ENCODE measurements at regions not wholly inside any gene's neighbourhood (a gene's known extent, or its start where the extent isn't known, plus 50 kb on each side); places are given as distances from the start of the nearest gene placed in this dataset.
"Not testable (repeated sequence)": the region's sequence is repeated elsewhere in the genome, so short reads cannot be mapped to it uniquely, and the experiment has no call there.

DNA sequence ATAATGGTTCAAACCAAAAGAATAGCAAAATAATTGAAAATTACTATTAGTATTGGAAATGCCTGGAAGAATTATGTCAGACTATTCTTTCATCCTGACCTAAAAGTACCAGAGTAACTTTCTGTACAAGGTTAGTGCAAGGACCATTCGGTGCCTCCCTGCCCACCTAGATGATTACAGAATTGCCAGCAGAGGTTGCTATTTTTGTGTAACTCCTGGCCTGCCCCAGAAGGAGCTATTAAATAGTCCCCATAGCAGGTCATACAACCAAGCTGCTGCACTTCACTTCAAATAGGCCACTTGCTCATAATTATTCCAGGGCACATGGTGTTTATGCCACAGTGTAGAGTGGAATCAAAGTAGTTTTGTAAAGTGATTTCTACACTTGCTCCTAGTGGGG is 831.1 kb upstream of the PABPC4L start:
- peak; percentile 7 for DNase-seq (ENCODE audit: low spot score)

DNA sequence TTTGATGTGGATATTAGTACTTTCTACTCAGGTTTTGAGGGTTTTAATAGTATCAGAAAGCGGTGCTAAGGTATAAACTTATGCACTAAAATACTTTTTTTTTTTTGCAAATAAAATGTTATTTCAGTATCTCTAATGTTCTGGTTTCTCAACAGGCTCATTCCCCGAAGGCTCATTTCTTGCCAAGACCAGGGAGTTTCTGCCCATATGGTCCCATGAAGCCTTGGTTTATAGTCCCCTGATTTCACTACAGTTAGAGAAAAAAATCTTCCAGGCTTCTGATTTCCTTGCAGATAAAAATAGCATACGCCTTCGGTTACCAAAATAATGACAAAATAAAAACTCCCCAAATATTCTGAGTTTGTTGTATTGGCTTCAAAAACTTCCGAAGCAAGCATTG is 814.2 kb upstream of the PABPC4L start:
- no peak for DNase-seq (ENCODE audit: low spot score)

DNA sequence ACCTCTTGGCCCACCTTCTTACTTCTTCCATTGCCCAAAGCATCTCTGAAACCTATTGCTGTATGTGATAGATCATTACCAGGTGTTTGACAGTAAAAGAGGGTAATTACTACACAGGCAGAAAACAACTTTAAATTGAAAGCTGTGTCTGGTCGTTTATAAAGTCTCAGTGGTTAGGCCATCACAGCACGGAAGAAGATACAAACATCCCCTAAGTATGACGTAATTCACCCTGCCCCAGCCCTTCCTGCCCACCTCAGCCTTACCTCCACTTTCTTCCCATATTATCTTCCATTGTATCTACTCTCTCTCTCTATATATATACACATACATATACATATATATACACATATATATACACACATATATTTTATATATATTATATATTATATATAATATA is 805.8 kb upstream of the PABPC4L start:
- DNase-seq (ENCODE audit: low spot score) = no peak

DNA sequence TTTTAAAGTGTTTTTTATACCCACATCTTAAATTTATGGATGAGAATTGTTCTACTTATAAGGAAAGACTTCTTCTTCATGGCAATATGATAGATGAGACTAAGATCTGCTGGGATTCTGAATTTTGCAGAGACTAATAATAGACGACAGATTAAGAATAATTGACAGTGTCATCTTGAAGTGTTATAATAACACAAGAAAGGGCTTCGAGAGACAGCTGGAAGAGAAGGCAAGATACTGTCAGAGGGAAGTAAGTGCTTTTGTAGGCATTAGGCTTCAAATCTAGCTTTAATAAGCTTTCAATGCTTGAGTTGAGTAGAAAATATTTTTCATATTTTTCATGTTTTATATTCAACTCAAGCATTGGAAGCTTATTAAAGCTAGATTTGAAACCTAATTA is 797.6 kb upstream of the PABPC4L start:
- no peak for DNase-seq (ENCODE audit: low spot score)

DNA sequence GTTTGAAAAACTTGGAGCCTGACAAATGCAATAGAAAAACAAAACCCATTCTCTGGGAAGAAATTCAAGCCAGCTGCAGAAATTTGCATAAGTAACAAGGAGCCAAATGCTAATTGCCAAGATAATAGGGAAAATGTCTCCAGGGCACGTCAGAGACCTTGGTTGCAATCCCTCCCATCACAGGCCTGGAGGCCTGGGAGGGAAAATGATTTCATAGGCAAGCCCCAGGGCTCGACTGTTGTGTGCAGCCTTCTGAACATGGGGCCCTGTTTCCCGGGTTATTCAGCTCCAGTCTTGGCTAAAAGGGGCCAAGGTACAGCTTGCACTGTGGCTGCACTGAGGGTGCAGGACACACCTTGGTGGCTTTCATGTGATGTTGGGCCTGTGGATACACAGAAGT is 760.4 kb upstream of the PABPC4L start:
- DNase-seq (ENCODE audit: low spot score) = no peak

DNA sequence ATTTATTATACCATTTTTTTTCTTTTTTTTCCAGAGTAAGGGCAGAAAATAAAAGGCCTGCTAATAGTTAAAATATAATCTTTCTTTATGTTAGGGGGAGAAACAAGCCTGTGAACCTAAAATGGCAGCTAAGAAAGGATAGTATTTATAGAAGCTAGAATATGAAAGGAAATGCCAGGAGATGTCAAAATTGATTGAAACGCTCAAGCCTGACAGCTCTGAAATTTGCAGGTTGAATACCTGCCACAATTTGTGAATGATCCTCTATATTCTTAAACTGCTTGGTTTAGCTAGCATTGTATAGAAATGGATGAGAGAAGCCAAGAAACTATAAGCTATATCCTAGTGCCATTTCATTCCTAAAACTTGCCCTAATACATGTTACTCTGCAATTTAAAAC is 757.3 kb upstream of the PABPC4L start:
- DNase-seq (ENCODE audit: low spot score) = no peak

DNA sequence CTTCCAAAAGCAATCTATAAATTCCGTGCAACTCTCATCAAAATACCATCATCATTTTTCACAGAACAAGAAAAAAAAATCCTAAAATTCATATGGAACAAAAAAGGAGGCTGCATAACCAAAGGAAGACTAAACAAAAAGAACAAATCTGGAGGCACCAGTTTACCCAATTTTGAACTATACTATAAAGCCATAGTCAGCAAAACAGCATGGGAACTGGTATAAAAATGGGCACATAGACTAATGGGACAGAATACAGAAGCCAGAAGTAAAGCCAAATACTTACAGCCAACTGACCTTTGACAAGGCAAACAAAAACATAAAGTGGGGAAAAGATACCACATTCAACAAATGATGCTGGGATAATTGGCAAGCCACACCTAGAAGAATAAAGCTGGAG is 753.5 kb upstream of the PABPC4L start:
- DNase-seq (ENCODE audit: low spot score) = no peak

DNA sequence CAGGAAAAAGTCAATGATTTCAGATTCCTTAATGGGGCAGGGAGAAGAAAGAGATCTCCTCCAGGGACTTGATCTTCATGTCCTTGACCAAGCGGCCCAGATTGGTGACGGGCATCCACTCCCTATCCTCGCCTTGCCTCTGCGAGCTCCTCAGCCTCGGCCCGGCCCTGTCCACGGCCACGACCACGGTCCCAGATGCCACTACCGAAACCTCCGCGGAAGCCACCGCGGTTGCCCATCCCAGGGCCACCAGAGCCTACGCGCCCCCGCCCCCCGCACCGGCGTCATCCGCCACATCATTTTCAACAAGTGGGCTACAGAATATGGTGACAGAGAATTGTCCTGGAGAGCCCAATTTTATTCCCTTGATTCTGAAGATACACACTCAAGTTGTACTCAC is 751.2 kb upstream of the PABPC4L start:
- DNase-seq (ENCODE audit: low spot score) = no peak

DNA sequence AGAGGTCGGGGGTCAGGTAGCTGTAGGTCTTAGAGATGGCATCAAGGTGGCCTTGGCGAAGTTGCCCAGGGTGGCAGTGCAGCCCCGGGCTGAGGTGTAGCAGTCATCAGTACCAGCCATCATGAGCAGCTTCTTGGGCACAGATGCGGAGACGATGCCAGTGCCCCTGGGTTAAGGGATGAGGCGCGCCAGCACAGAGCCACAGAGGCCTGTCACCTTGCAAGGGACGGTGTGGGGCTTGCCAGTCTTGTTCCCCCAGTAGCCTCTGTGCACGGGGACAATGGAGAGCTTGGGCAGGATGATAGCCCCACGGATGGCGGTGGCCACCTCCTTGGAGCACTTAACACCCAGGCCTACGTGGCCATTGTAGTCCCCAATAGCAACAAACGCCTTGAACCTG is 750.7 kb upstream of the PABPC4L start:
- no peak for DNase-seq (ENCODE audit: low spot score)

DNA sequence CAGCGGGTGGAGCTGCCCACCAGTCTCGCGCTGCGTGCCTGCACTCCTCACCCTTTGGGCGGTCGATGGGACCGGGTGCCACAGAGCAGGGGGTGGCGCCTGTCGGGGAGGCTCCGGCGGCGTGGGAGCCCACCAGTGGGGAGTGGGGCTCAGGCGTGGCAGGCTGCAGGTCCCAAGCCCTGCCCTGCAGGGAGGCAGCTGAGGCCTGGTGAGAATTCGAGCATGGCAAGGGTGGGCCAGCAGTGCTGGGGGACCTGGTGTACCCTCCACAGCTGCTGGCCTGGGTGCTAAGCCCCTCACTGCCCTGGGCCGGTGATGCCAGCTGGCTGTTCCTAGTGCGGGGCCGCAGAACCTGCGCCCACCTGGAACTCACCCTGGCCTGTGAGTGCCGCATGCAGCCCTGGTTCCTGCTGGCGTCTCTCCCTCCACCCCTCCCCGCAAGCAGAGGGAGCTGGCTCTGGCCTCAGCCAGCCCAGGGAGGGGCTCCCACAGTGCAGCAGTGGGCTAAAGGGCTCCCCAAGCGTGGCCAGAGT is 746.6 kb upstream of the PABPC4L start:
- DNase-seq (ENCODE audit: low spot score) = no peak

DNA sequence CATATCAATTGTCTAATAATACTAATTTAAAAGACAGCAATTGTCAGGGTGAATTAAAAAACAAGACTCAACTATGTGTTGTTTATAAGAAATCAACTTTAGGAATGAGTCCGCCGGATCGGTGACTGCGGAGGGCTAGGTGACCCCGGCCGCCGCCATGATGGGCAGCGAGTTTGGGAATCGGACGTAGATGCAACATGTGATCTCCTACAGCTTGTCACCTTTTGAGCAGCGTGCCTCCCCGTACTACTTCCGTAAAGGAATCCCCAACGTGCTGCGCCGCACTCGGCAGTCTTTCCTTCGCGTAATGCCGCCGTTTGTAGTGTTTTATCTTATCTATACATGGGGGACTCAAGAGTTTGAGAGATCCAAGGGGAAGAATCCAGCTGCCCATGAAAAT is 742.5 kb upstream of the PABPC4L start:
- DNase-seq (ENCODE audit: low spot score) = no peak

DNA sequence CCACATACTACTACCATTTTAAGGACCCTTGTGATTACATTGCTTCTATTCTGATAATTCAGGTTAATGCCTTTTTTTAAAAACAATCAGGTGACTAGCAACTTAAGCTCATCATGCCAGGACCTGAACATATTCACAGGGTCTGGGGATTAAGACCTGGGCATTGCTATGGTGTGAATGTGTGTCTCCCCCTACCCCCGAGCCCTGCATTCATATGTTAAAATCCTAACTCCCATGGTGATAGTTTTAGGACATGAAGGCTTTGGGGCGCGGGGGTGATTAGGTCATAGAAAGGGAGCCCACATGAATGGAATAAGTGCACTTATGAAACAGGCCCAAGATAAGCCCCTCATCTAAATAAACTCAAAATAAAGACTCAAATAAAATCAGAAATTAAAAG is 734.4 kb upstream of the PABPC4L start:
- DNase-seq (ENCODE audit: low spot score) = peak; percentile 18

DNA sequence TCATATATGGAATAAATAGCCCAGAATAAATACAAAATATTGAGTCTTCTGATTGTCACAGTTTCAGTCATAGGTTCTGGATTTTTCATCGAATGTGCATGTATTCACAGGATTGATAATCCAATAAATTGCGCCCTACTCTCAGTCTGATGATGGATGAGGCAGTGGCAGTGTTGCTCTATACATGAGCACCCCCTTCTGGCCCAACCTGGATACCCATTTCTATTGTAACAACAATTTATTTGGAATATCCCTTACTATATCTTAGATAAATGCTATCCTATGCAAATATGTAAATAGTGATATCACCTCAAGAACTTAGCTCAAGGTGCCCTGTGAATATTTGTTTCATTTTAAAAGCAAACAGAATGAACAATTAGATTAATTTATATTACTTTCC is 733.7 kb upstream of the PABPC4L start:
- DNase-seq (ENCODE audit: low spot score) = peak; percentile 45

DNA sequence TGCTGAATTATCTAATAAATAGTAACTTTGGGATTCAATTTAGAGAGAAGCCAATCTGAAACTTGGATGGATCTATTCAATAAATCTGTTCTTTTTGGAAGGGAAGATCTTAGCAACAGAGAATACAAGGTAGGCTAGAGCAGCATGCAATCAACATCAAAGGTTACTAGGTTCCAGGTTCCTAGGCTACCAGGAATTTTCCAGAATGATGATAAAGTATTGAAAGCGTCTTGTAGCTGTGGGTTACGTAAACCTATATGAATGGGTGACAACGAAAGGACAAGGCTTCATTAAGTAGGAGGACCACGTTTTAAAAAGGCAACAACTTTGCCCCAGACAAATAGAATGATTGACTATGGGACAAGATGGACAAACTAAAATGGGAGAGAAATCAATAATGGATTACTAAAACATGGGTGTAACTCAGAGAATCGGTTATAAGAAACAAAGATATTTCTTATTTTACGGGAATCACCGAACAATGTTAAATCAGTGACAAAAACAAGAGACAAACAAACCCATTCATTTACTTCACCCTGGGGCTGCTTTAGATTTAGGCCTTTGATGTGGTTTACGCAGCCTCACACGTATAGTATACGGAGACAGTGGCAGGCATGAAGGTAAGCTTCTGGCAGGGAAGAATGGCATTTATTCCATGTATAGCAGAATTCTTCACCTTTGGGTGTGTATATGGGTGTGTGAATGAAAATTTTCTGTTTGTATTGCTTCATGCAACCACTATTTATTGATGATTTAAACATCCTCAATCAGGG is 732.6 kb upstream of the PABPC4L start:
- DNase-seq (ENCODE audit: low spot score) = no peak

DNA sequence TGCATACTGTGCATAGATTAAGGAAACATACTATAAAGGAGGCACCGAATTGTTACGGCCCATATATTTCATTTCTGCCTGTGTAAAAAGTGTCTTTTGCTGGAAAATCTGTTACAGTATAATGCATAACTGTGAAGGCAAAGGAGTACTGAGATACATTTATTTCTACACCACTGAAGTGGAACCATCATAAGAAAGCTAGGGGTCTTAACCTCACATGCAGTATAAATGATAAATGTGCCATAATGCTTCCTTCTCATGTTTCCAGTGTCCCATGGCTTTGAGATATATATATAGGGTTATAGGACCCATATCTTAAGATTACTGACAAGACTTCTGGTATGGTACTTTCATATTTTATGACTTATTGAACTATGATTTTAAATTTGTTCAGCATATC is 713.8 kb upstream of the PABPC4L start:
- DNase-seq (ENCODE audit: low spot score) = no peak

DNA sequence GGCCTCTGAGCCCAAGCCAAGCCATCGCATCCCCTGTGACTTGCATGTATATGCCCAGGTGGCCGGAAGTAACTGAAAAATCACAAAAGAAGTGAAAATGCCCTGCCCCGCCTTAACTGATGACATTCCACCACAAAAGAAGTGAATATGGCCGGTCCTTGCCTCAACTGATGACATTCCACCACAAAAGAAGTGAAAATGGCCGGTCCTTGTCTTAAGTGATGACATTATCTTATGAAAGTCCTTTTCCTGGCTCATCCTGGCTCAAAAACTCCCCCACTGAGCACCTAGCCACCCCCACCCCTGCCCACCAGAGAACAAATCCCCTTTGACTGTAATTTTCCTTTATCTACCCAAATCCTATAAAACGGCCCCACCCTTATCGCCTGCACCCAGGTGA is 712.7 kb upstream of the PABPC4L start:
- DNase-seq (ENCODE audit: low spot score) = not testable (repeated sequence)

DNA sequence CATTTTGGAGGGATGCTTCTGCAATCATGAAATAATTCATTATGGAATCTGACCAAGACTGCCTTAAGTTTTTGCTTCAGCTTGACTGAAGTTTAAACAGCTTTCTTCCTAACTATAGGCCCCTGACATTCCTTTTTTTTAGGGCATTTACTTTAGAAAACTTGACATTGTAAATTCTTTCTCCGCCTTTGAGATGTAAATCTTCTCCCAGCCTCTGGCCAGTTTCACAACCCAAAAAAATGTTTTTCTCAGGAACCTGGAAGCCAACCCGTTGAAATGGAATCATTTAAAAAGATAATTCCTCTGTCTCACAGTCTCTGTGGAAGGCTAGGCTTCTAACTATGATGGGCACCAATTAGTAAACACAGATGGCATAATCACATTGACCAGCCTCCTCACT is 710.4 kb upstream of the PABPC4L start:
- no peak for DNase-seq (ENCODE audit: low spot score)

DNA sequence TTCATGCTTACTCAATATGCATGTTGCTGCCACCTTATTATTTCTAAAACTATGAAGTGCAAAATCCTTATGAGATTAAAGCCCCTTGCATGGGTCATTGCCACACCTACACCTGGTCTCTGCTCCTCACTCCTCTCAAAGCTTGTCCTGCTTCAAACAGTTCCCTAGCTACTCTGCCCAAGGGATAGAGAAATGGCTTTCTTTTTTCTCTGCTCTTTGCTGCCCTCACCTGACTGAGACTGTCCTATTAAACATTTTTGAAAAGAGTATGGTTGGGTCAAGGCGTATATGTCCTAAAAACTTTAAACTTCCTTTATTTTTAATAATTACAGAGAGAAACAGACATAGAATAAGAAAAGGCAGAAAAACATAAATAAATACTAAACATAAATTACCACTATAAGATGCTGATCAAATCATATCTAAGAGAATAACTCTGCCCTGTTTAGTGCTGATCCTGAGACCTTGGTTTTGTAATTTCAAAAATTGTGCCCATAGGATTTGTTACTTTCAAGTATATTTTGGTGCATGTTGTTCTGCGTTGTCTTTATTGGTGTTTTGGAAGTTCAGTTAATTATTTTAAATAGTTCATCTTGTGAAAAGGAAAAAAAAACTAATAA is 704.9 kb upstream of the PABPC4L start:
- DNase-seq (ENCODE audit: low spot score) = peak; percentile 34

DNA sequence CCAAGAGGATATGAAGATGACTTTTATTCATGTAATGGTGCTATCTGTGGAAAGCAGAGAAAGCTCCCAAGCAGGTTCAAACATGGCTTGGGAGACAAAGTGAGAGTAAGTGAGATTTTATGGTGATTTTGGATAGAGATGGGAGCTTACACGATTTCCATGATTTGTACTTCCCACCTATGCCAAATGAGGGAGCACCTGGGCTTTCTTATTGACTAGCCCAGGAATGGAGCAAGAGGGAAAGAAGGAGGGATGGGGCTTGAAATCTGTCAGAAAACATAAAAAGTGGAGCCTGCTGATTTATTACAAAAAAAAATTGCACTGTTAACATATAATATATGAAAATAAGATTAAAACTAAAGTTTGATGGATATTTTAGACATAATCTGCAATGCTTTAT is 703.5 kb upstream of the PABPC4L start:
- no peak for DNase-seq (ENCODE audit: low spot score)

DNA sequence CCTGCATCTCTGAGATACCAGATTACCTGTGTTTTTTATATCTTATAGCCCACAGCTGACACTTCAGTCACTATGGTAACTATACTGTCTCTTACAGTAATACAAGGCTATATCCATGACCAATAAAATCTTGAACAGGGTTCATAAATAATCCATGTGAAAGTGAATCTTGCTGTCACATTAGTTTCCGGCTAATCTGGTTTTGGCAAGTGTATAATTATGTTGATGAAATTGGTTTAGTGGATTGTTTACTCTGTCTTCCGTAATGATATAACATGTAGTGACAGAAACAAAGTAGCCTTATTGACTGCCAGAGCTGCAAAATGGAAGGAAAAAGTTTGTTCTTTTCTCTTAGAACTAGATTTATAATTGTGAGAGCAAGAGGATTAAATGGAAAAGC is 686.6 kb upstream of the PABPC4L start:
- DNase-seq (ENCODE audit: low spot score) = no peak

DNA sequence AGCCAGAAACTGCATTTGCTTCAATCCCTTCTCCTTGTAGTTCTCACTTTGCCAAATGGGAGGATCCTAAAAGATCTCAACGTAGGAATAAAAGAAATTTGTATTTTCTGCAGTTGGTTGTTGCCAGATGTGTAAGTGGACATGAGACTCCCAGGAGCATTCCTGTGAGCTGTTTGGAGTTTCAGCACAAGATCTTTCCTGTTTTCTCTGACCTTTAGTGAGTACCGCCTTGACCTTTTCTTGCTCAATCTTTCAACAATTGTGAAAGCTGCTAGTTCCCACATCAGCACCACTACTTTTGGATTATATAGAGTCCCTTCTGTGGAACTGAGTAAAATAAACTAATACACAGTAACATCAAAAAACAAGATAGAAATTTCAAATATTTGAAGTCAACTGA is 683.8 kb upstream of the PABPC4L start:
- DNase-seq (ENCODE audit: low spot score) = no peak

DNA sequence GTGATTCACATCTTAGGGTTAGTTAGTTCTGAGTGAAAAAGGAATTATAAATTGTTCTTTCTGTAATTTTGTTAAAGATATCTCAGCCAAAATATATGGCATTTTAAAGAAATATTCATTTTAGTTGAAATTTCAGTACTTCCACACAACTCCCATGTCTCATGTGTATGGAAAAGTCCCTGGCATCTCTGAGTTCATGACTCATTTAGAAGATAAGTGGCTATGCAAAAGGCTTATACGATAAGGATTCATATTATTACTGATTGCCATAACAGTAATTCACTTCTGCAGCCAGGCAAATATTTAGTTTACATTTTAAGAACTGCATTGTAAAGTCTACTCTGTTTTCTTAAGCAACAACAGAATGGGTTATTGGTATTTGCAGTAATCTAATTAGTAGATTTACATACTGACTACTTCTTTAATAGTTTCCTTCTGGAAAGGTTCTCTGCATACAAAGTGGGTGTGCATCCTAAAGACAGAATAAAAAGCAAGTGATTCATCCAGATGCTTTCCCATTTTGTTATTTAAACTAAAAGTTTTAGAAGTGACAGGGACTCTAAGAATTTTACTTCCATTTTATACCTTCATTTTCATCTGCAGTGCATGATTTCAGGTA is 682.4 kb upstream of the PABPC4L start:
- no peak for DNase-seq (ENCODE audit: low spot score)

DNA sequence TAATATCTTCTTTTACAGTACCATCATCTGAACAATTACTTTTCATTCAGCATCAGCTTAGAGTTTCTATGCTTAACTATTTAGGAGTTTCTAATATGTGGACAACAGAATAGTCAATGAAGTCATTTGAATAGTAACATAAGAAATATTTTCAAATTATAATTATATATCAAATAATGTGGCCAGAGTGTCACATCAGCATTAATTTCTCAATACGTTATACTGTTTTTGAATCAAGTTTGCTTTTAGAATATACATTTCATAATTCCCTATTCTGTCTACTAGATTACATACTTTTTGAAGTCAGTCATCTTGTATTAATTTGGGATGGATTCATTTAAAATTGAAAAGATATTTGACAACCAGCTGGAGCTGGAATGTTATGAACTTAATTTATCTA is 677.4 kb upstream of the PABPC4L start:
- DNase-seq (ENCODE audit: low spot score) = no peak

Measured in iPS-NIHi11 (cell line).